HFFc6 (cell line): ENCODE measurements at regions not wholly inside any gene's neighbourhood (a gene's known extent, or its start where the extent isn't known, plus 50 kb on each side); places are given as distances from the start of the nearest gene placed in this dataset.

Source experiments
- DNase-seq: peaks from one replicate; pipeline ENCODE4 v3.0.0-alpha.2; 2018
- H3K27ac Mint-ChIP-seq: 2 replicates; pipeline ENCODE4 v1.8.0; 2020; ENCODE audit warnings: mild to moderate bottlenecking, mixed read lengths
- H3K27me3 Mint-ChIP-seq: 2 replicates; pipeline ENCODE4 v1.8.0; 2021; ENCODE audit warnings: mild to moderate bottlenecking, moderate library complexity, mixed read lengths; ENCODE audit not compliant: insufficient read depth
- H3K36me3 Mint-ChIP-seq: 2 replicates; pipeline ENCODE4 v1.8.0; 2021; ENCODE audit warnings: low read depth, mixed read lengths
- H3K4me1 Mint-ChIP-seq: 2 replicates; pipeline ENCODE4 v1.8.0; 2020; ENCODE audit warnings: low read depth, mixed read lengths
- H3K4me3 Mint-ChIP-seq: 2 replicates; pipeline ENCODE4 v1.8.0; 2020; ENCODE audit warnings: mild to moderate bottlenecking, moderate library complexity, mixed read lengths
- H3K9me3 Mint-ChIP-seq: 2 replicates; pipeline ENCODE4 v1.8.0; 2020; ENCODE audit warnings: mild to moderate bottlenecking, mixed read lengths
- TF ChIP-seq, protein P1 (sequence below): fragments of 200-600 bp; sonication (generic); IDR thresholded peaks from 2 replicates; pipeline ENCODE4 v1.5.0; 2021; ENCODE audit warnings: antibody characterized with exemption, mild to moderate bottlenecking

DNA sequence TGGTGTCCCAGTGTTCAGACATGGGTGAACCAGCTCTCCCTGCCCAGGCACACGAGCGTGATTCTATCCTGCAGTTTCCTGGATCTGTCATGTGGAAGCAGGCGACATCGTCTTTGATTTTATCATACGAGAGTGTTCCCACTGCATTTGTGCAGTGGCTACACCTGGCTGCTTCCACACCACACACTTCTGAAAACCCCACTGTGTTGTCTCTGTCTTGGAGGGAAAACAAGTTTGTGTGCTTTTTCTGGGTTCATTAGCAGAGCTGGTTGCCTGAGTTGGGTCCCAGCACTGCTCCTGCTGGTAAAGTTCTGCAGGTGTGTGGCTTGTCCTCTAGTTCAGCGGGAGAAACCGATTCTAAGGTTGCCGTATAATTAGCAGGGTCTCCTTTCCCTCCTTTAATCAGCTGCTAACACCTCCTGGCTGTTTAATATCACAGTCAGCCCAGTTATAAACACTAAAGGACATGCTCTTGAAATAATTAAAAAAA lies 58.5 kb upstream of the TWIST2 start:
- Mint-ChIP-seq H3K27ac (peak overlapping the region; percentile 89), H3K36me3 (no peaks in the 10 kb centered on the region)

DNA sequence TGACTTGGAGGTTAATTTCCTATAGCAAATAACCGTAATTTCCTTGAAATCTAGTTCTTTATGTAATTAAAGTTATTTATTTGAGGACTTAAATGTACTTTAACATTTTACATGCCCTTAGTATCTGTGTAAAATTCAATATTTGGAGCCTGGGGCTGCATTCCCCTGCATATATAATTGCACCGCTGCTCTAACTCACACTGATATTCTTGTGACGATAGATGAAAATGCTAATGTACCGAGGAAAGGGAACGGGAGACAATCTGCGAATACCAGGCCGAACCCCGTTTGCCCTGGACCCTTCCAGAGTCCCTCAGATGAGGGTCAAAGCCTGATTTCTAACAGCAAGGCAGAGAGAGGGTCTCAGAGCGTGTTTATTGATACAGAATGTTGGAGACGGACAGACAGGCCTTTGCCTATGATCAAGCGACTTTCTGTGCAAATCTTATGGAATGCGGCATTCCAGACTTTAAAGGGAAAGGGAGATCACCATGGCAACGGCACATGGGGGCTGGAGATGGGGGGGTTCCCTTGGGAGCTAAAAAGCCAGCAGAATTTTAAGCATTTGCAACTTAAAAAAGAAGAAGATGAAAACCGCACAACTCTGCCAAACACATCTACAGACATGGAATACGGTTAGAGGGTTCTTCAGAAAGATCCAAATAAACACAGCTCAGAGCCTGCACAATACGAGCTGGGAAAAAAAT lies 57.6 kb upstream of the TWIST2 start:
- Mint-ChIP-seq H3K4me1 (peaks cover 63% of the 10 kb centered on the region), H3K36me3 (no peaks in the 10 kb centered on the region), H3K4me3 (peak overlapping the region; percentile 86), H3K27ac (peak overlapping the region; percentile 89), H3K27me3 (no peaks in the 10 kb centered on the region; the same call in 1 of the 2 replicates), H3K9me3 (no peaks in the 10 kb centered on the region)
- DNase-seq = peak; percentile 47
- TF ChIP-seq, protein P1, sequence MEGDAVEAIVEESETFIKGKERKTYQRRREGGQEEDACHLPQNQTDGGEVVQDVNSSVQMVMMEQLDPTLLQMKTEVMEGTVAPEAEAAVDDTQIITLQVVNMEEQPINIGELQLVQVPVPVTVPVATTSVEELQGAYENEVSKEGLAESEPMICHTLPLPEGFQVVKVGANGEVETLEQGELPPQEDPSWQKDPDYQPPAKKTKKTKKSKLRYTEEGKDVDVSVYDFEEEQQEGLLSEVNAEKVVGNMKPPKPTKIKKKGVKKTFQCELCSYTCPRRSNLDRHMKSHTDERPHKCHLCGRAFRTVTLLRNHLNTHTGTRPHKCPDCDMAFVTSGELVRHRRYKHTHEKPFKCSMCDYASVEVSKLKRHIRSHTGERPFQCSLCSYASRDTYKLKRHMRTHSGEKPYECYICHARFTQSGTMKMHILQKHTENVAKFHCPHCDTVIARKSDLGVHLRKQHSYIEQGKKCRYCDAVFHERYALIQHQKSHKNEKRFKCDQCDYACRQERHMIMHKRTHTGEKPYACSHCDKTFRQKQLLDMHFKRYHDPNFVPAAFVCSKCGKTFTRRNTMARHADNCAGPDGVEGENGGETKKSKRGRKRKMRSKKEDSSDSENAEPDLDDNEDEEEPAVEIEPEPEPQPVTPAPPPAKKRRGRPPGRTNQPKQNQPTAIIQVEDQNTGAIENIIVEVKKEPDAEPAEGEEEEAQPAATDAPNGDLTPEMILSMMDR = no peak

More for the DNA sequence above, 58.5 kb upstream of the TWIST2 start:
- peaks cover 73% of the 10 kb centered on the region for H3K4me1 Mint-ChIP-seq
- TF ChIP-seq, protein P1 = peak; percentile 31; the same call in 1 of the 2 replicates
- H3K4me3 Mint-ChIP-seq = peak overlapping the region; percentile 86
- peak; percentile 21 for DNase-seq
- no peaks in the 10 kb centered on the region for H3K9me3 Mint-ChIP-seq
- no peaks in the 10 kb centered on the region; the same call in 1 of the 2 replicates for H3K27me3 Mint-ChIP-seq

DNA sequence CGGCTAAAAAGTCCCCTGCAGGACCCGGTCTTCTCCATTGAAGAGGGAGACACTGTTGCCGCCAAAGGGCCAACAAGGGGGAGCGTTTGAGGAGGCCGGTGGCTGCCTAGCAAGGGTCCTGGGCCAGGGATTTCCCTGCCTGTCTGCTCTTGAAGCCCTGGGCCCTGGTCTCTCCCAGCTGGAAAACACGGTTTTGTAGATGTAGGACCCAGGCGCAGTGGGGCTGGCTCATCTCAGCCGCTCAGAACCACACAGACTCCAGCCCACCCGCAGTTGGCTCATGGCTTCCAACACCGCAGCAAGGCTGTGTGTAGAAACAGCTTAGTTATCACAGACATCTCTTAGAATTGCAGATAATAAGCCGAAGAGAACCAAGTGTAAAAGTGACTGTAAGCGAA lies 57.1 kb upstream of the TWIST2 start:
- Mint-ChIP-seq H3K27ac (peak overlapping the region; percentile 89), H3K27me3 (no peaks in the 10 kb centered on the region; the same call in 1 of the 2 replicates), H3K9me3 (no peaks in the 10 kb centered on the region), H3K4me3 (peak overlapping the region; percentile 86), H3K36me3 (no peaks in the 10 kb centered on the region), H3K4me1 (peaks cover 58% of the 10 kb centered on the region)
- DNase-seq = peak; percentile 13
- TF ChIP-seq, protein P1 = no peak

DNA sequence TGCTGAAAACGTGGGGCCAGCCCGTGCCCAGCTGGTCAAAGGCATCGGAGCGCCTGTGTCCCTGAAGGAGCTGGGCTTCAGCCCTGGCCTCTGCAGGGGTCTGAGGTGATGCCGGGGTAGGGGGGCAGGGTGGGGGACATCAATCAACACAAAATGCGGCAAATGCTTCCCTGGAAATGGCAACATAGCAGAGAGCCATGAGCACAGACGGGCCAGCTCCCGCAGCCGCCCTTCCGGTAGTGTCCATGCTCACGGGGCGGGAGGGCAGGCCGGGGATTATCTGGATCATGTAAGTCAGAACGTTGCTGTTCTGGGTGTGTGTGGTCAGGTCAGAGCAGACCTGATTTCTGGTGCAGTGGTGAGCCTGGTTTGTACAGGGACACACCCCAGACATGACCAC lies 56.5 kb upstream of the TWIST2 start:
- TF ChIP-seq, protein P1 = no peak
- Mint-ChIP-seq H3K27me3 (peaks cover 3% of the 10 kb centered on the region; the same call in 1 of the 2 replicates), H3K9me3 (no peaks in the 10 kb centered on the region), H3K4me3 (peak overlapping the region; percentile 86; the same call in 1 of the 2 replicates), H3K27ac (peak overlapping the region; percentile 89; the same call in 1 of the 2 replicates), H3K36me3 (no peaks in the 10 kb centered on the region), H3K4me1 (peaks cover 53% of the 10 kb centered on the region)
- DNase-seq = peak; percentile 6

DNA sequence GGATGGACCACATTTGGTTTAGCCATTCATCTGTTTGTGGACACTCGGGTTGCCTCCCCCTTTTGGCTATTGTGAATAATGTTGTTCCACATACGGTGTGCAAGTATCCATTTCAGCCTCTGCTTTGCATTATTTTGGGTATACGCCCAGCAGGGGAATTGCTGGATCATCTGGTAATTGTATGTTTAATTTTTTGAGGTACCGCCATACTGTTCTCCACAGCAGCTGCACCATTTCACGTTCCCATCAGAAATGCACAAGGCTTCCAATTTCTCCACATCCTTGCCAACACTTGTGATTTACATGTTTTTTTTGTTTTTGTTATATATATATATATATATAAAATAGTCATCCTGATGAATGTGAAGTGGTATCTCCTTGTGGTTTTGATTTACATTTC lies 54.6 kb upstream of the TWIST2 start:
- H3K4me3 Mint-ChIP-seq = no peak overlapping the region
- H3K36me3 Mint-ChIP-seq = no peaks in the 10 kb centered on the region; the same call in 1 of the 2 replicates
- no peak for DNase-seq
- TF ChIP-seq, protein P1 = no peak
- H3K27ac Mint-ChIP-seq = no peak overlapping the region
- H3K27me3 Mint-ChIP-seq = peaks cover 19% of the 10 kb centered on the region
- H3K9me3 Mint-ChIP-seq = no peaks in the 10 kb centered on the region
- peaks cover 33% of the 10 kb centered on the region for H3K4me1 Mint-ChIP-seq
